B cell (primary cell): ENCODE measurements at regions not wholly inside any gene's neighbourhood (a gene's known extent, or its start where the extent isn't known, plus 50 kb on each side); places are given as distances from the start of the nearest gene placed in this dataset.

Experiments
- ATAC-seq: fragments of 200-7000 bp; cut with Tn5 transposase; one replicate; pipeline ENCODE4 v1.10.0; 2021; ENCODE audit warnings: low read depth, mild to moderate bottlenecking, moderate number of reproducible peaks, moderate library complexity
- CTCF ChIA-PET: fragments of 350-600 bp; sonication (Branson Sonifier 250); formaldehyde crosslinking; loops from one replicate; lab custom pipeline; 2021; ENCODE audit warnings: antibody characterized with exemption, inconsistent platforms; lab: Charles Lee
- POLR2A ChIA-PET: fragments of 350-600 bp; sonication (Branson Sonifier 250); formaldehyde crosslinking; loops from one replicate; lab custom pipeline; 2021; ENCODE audit warnings: antibody characterized with exemption; lab: Charles Lee
- DNase-seq: peaks from one replicate; pipeline ENCODE4 v3.0.0; 2013
- H2AFZ ChIP-seq: 2 replicates; pipeline ENCODE4 v1.6.1; 2012; ENCODE audit warnings: mild to moderate bottlenecking, low read depth, low read length; ENCODE audit not compliant: insufficient read depth, poor library complexity, severe bottlenecking
- H3K27ac ChIP-seq, 2 donors: 1 replicate in 1 of 2; 2 replicates in 1 of 2; pipeline ENCODE4 v1.5.1; 2012 to 2013; ENCODE audit warnings: low read length in 2 of 2, mild to moderate bottlenecking in 2 of 2, moderate library complexity in 1 of 2
- H3K27me3 ChIP-seq, 4 experiments: fragments of 200-600 bp in 1 of 4; sonication (generic) in 1 of 4; replicated peaks in 1 of 4; 1 replicate in 2 of 4; 2 replicates in 2 of 4; pipeline versions ENCODE4 v1.6.1 to v1.7.0; 2013 to 2016; ENCODE audit warnings: low read length in 3 of 4, mild to moderate bottlenecking in 2 of 4, mixed read lengths in 1 of 4, moderate library complexity in 1 of 4; ENCODE audit not compliant: insufficient read depth in 4 of 4, control insufficient read depth in 3 of 4; ENCODE audit errors: control extremely low read depth in 1 of 4
- H3K36me3 ChIP-seq, 2 experiments: replicated peaks in 1 of 2; 1 replicate in 1 of 2; 2 replicates in 1 of 2; pipeline versions ENCODE4 v1.6.1 to v1.7.1; 2013; ENCODE audit warnings: low read length in 1 of 2; ENCODE audit not compliant: insufficient read depth in 2 of 2, control insufficient read depth in 1 of 2; ENCODE audit errors: control extremely low read depth in 1 of 2, extremely low read depth in 1 of 2
- H3K4me1 ChIP-seq, 2 donors: fragments of 200-600 bp in 1 of 2; sonication (generic) in 1 of 2; 1 replicate in 1 of 2; 2 replicates in 1 of 2; pipeline versions ENCODE4 v1.5.1 to v1.6.1; 2013 to 2017; ENCODE audit warnings: low read length in 2 of 2; ENCODE audit not compliant: control insufficient read depth in 2 of 2, insufficient read depth in 2 of 2
- H3K4me2 ChIP-seq: replicated peaks from 2 replicates; pipeline ENCODE3; 2012; ENCODE audit warnings: mild to moderate bottlenecking, low read depth, low read length; ENCODE audit not compliant: poor library complexity, severe bottlenecking
- H3K4me3 ChIP-seq, 5 experiments: fragments of 200-600 bp in 1 of 5; sonication (generic) in 1 of 5; 1 replicate in 3 of 5; 2 replicates in 2 of 5; pipeline versions ENCODE4 v1.5.1 to v1.7.0; 2011 to 2016; ENCODE audit warnings: low read length in 4 of 5, mild to moderate bottlenecking in 4 of 5, low read depth in 2 of 5, control low read depth in 1 of 5, moderate library complexity in 1 of 5; ENCODE audit not compliant: insufficient read depth in 1 of 5; ENCODE audit errors: control extremely low read depth in 1 of 5, extremely low read depth in 1 of 5
- H3K79me2 ChIP-seq: fragments of 200-600 bp; sonication (generic); one replicate; pipeline ENCODE4 v1.6.0; 2016; ENCODE audit warnings: low read length; ENCODE audit not compliant: control insufficient read depth, insufficient read depth
- H3K9ac ChIP-seq: fragments of 200-600 bp; sonication (generic); 2 replicates; pipeline ENCODE4 v1.6.1; 2017; ENCODE audit warnings: mild to moderate bottlenecking, low read length, moderate library complexity
- H3K9me3 ChIP-seq, 3 donors: one replicate each; pipeline versions ENCODE4 v1.6.1 to v1.7.1; 2013; ENCODE audit warnings: low read length in 2 of 3; ENCODE audit not compliant: control insufficient read depth in 2 of 3, insufficient read depth in 1 of 3; ENCODE audit errors: control extremely low read depth in 1 of 3
- H4K20me1 ChIP-seq: 2 replicates; pipeline ENCODE4 v1.6.0; 2012; ENCODE audit warnings: mild to moderate bottlenecking, low read length; ENCODE audit not compliant: insufficient read depth, control insufficient read depth, poor library complexity, severe bottlenecking
- H3K27ac Mint-ChIP-seq: one replicate; pipeline ENCODE4 v1.8.0; 2021; ENCODE audit warnings: mixed read lengths
- H3K27me3 Mint-ChIP-seq: one replicate; pipeline ENCODE4 v1.8.0; 2021; ENCODE audit warnings: mixed read lengths
- H3K4me1 Mint-ChIP-seq: one replicate; pipeline ENCODE4 v1.8.0; 2021; ENCODE audit warnings: mixed read lengths
- H3K4me3 Mint-ChIP-seq: one replicate; pipeline ENCODE4 v1.8.0; 2021; ENCODE audit warnings: mixed read lengths
- H3K9me3 Mint-ChIP-seq: one replicate; pipeline ENCODE4 v1.8.0; 2022; ENCODE audit warnings: mixed read lengths; ENCODE audit not compliant: insufficient read depth
- EZH2 ChIP-seq: IDR thresholded peaks from 2 replicates; pipeline ENCODE4 v1.6.1; 2012; ENCODE audit warnings: borderline replicate concordance, low read depth, mild to moderate bottlenecking, moderate library complexity, low read length; ENCODE audit not compliant: insufficient read depth, poor library complexity, severe bottlenecking
- WGBS: methylation state at CpG from one replicate; pipeline ENCODE4 v1.1.5; 2013; ENCODE audit warnings: missing lambda C conversion rate; ENCODE audit not compliant: insufficient coverage; 5-methylcytosine and 5-hydroxymethylcytosine counted together
- intact Hi-C: fragments of 100-400 bp; cut with micrococcal nuclease; formaldehyde crosslinking; loops from one replicate; pipeline ENCODE4 v1.10.0; 2022
- TF ChIP-seq, protein P1 (sequence below): fragments of 200-600 bp; IDR thresholded peaks from one replicate; pipeline ENCODE4 v1.8.0; 2022; ENCODE audit warnings: antibody characterized with exemption, mild to moderate bottlenecking

DNA sequence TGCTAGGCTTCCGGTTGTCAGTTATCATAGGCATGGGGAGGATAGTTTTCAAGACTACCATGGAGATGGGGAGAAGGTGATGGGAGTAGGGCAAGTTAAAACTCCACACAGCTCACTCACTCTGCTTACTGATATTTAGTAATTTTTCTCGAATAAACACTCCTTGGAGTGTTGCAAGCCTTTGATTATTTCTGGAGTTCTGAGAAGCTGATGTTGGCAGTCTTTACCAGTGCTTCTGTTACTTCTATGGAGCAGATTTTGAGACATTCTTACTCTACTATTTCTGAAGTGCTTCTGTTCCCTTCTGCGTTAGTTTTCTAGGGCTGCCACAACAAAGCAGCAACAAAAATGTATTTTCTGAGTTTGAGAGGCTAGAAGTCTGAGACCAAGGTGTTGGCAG is 104.4 kb downstream of the CH25H start:
- DNase-seq (no peak), ATAC-seq (no peak)
- no peaks in the 10 kb centered on the region for H3K27me3 Mint-ChIP-seq
- H3K4me3 Mint-ChIP-seq = no peak overlapping the region
- H3K27ac Mint-ChIP-seq = no peak overlapping the region
- no peaks in the 10 kb centered on the region for H3K4me1 ChIP-seq
- H3K27ac ChIP-seq = no peak overlapping the region
- H3K27me3 ChIP-seq = no peaks in the 10 kb centered on the region
- WGBS = no CpG with 5 or more reads among the region's 3 CpGs
- TF ChIP-seq EZH2 = no peak
- TF ChIP-seq, protein P1, sequence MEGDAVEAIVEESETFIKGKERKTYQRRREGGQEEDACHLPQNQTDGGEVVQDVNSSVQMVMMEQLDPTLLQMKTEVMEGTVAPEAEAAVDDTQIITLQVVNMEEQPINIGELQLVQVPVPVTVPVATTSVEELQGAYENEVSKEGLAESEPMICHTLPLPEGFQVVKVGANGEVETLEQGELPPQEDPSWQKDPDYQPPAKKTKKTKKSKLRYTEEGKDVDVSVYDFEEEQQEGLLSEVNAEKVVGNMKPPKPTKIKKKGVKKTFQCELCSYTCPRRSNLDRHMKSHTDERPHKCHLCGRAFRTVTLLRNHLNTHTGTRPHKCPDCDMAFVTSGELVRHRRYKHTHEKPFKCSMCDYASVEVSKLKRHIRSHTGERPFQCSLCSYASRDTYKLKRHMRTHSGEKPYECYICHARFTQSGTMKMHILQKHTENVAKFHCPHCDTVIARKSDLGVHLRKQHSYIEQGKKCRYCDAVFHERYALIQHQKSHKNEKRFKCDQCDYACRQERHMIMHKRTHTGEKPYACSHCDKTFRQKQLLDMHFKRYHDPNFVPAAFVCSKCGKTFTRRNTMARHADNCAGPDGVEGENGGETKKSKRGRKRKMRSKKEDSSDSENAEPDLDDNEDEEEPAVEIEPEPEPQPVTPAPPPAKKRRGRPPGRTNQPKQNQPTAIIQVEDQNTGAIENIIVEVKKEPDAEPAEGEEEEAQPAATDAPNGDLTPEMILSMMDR = no peak
- H3K9ac ChIP-seq = no peak overlapping the region
- no peak overlapping the region for H2AFZ ChIP-seq
- H3K36me3 ChIP-seq = no peaks in the 10 kb centered on the region
- no peaks in the 10 kb centered on the region for H3K9me3 Mint-ChIP-seq
- no peaks in the 10 kb centered on the region for H3K4me1 Mint-ChIP-seq
- intact Hi-C loops = no loop called here
- H3K79me2 ChIP-seq = no peaks in the 10 kb centered on the region
- H3K9me3 ChIP-seq = peaks cover 0 to 5% (median 1%) of the 10 kb centered on the region in 3 donors
- H3K4me2 ChIP-seq = no peak overlapping the region
- ChIA-PET POLR2A (no interaction called here), CTCF (no interaction called here)
- no peak overlapping the region for H3K4me3 ChIP-seq
- H4K20me1 ChIP-seq = no peaks in the 10 kb centered on the region

DNA sequence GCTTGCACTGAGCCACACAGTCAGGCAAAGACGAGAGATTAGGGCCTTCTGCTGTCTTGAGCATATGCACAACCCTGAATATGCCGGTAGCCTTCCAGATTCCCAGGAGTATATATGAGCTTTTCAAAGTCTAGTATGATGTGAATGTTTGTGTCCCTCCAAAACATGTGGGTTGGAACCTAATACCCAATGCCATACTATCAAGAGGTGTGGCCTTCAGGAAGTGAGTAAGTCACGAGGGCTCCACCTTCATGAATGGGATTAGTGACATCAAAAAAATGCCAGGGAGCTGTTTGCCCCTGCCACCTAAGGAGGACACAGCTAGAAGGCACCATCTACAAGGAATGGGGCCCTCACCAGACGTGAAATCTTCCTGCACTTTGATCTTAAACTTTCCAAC is 105.2 kb downstream of the CH25H start:
- Histone ChIP-seq H3K27me3 (no peaks in the 10 kb centered on the region), H3K4me3 (no peak overlapping the region), H3K27ac (no peak overlapping the region), H3K9me3 (peaks cover 0 to under 1% (median 0%) of the 10 kb centered on the region in 3 donors), H3K4me1 (no peaks in the 10 kb centered on the region), H3K4me2 (no peak overlapping the region), H3K36me3 (no peaks in the 10 kb centered on the region), H4K20me1 (no peaks in the 10 kb centered on the region), H3K79me2 (no peaks in the 10 kb centered on the region), H3K9ac (no peak overlapping the region), H2AFZ (no peak overlapping the region)
- no peaks in the 10 kb centered on the region for H3K9me3 Mint-ChIP-seq
- POLR2A ChIA-PET = no interaction called here
- no peaks in the 10 kb centered on the region for H3K27me3 Mint-ChIP-seq
- CTCF ChIA-PET = no interaction called here
- DNase-seq (no peak), ATAC-seq (no peak)
- H3K4me3 Mint-ChIP-seq = no peak overlapping the region
- intact Hi-C loops = no loop called here
- 79% methylated on average over 2 of the region's 4 CpGs for WGBS
- no peak for TF ChIP-seq EZH2
- TF ChIP-seq, protein P1 = no peak
- no peak overlapping the region for H3K27ac Mint-ChIP-seq
- H3K4me1 Mint-ChIP-seq = no peaks in the 10 kb centered on the region
